Gastrocnemius medialis (tissue), 4 donors: ENCODE measurements at regions not wholly inside any gene's neighbourhood (a gene's known extent, or its start where the extent isn't known, plus 50 kb on each side); places are given as distances from the start of the nearest gene placed in this dataset.

Experiments
- POLR2A ChIP-seq, 2 donors: fragments of 450-650 bp; IDR thresholded peaks; one replicate each; pipeline ENCODE4 v1.6.1; 2017; ENCODE audit warnings: antibody characterized with exemption in 2 of 2, mild to moderate bottlenecking in 2 of 2, moderate library complexity in 2 of 2
- TF ChIP-seq, protein P1 (sequence below), 5 experiments: fragments of 450-650 bp in 3 of 5; fragments of 200-600 bp in 2 of 5; sonication (generic) in 2 of 5; IDR thresholded peaks in 4 of 5; conservative IDR thresholded peaks in 1 of 5; 1 replicate in 4 of 5; 2 replicates in 1 of 5; pipeline ENCODE4 v1.5.1; 2016 to 2019; ENCODE audit warnings: antibody characterized with exemption in 5 of 5, mild to moderate bottlenecking in 3 of 5, moderate library complexity in 3 of 5

DNA sequence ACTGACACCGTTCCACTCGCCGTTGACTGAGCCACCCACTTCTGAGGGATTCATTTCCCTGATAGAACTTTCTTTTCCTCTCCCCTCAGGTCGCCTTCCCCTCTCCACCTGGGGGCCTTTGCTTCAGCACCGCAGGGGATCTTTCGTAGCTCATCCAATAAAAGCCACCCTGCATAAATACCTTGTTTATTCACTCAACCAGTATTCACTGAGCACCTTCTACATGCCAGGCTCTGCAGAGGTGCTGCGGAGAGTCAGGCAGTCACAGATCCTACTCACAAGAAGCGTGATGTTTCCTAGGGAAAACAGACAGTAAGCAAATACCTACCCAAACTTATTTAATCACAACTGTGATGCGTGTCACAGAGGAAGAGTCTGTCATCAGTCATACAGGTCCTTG is 127.7 kb downstream of the TEX36 start:
- TF ChIP-seq, protein P1, sequence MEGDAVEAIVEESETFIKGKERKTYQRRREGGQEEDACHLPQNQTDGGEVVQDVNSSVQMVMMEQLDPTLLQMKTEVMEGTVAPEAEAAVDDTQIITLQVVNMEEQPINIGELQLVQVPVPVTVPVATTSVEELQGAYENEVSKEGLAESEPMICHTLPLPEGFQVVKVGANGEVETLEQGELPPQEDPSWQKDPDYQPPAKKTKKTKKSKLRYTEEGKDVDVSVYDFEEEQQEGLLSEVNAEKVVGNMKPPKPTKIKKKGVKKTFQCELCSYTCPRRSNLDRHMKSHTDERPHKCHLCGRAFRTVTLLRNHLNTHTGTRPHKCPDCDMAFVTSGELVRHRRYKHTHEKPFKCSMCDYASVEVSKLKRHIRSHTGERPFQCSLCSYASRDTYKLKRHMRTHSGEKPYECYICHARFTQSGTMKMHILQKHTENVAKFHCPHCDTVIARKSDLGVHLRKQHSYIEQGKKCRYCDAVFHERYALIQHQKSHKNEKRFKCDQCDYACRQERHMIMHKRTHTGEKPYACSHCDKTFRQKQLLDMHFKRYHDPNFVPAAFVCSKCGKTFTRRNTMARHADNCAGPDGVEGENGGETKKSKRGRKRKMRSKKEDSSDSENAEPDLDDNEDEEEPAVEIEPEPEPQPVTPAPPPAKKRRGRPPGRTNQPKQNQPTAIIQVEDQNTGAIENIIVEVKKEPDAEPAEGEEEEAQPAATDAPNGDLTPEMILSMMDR (IDR thresholded peaks at IDR 0.05 in 4 of 5, conservative IDR thresholded peaks at IDR 0.05 in 1 of 5) = no peak
- TF ChIP-seq POLR2A (IDR thresholded peaks at IDR 0.05) = no peak
